SK-N-SH treated with all-trans-retinoic acid at 6 μM for 48 hours (cell line): ENCODE measurements at regions not wholly inside any gene's neighbourhood (a gene's known extent, or its start where the extent isn't known, plus 50 kb on each side); places are given as distances from the start of the nearest gene placed in this dataset.

Source experiments
- BACH2 ChIP-seq: fragments of 250-450 bp; sonication (Bioruptor Pico); IDR thresholded peaks from 2 replicates; pipeline ENCODE4 v1.9.0; 2021; ENCODE audit warnings: mild to moderate bottlenecking, borderline replicate concordance
- CREB5 ChIP-seq: fragments of 250-450 bp; sonication (Bioruptor Pico); IDR thresholded peaks from 2 replicates; pipeline ENCODE4 v1.5.1; 2020; ENCODE audit warnings: low read depth, mild to moderate bottlenecking, moderate library complexity
- CSDC2 ChIP-seq: fragments of 250-450 bp; sonication (Bioruptor Pico); IDR thresholded peaks from 2 replicates; pipeline ENCODE4 v1.5.0; 2020; ENCODE audit warnings: mild to moderate bottlenecking, moderate library complexity
- CSRNP3 ChIP-seq: fragments of 250-450 bp; sonication (Bioruptor Pico); IDR thresholded peaks from 2 replicates; pipeline ENCODE4 v1.5.1; 2021; ENCODE audit warnings: mild to moderate bottlenecking, moderate library complexity
- ESRRG ChIP-seq: fragments of 250-450 bp; sonication (Bioruptor Pico); IDR thresholded peaks from 2 replicates; pipeline ENCODE4 v1.6.1; 2021; ENCODE audit warnings: mild to moderate bottlenecking
- ZNF565 ChIP-seq: fragments of 450-650 bp; formaldehyde crosslinking; conservative IDR thresholded peaks from 2 replicates; pipeline ENCODE4 v1.5.0; 2020; ENCODE audit warnings: low read depth, mild to moderate bottlenecking, moderate library complexity

GRCh38 chr4:52298444-52298843, 247.3 kb downstream of the SPATA18 start:
- no peak for TF ChIP-seq CREB5 (CRISPR knock-in tag)
- TF ChIP-seq ESRRG (CRISPR knock-in tag), result no peak
- TF ChIP-seq ZNF565 (CRISPR knock-in tag), result no peak
- no peak for TF ChIP-seq BACH2 (CRISPR knock-in tag)
- TF ChIP-seq CSRNP3 (CRISPR knock-in tag), result no peak
- TF ChIP-seq CSDC2 (CRISPR knock-in tag), result no peak
